GM19099 (cell line): ENCODE measurements at regions not wholly inside any gene's neighbourhood (a gene's known extent, or its start where the extent isn't known, plus 50 kb on each side); places are given as distances from the start of the nearest gene placed in this dataset.

Experiments used
- POLR2A ChIP-seq: IDR thresholded peaks from 3 replicates; pipeline ENCODE4 v1.6.1; 2011; ENCODE audit warnings: low read depth; ENCODE audit not compliant: insufficient read length; ENCODE audit errors: extremely low read depth

GRCh38 chr9:6113819-6114218 is 98.4 kb upstream of the RANBP6 start:
- TF ChIP-seq POLR2A = no peak

- TF ChIP-seq POLR2A = no peak
Measured at GRCh38 chr9:6113312-6113711, 97.9 kb upstream of the RANBP6 start.

GRCh38 chr9:6109986-6110385 is 94.6 kb upstream of the RANBP6 start:
- TF ChIP-seq POLR2A = no peak

GRCh38 chr9:6109571-6109970 is 94.1 kb upstream of the RANBP6 start:
- no peak for TF ChIP-seq POLR2A

GRCh38 chr9:6106711-6107339 is 91.4 kb upstream of the RANBP6 start:
- no peak for TF ChIP-seq POLR2A

GRCh38 chr9:6105738-6106137 is 90.3 kb upstream of the RANBP6 start:
- TF ChIP-seq POLR2A = no peak

- TF ChIP-seq POLR2A = no peak
Measured at GRCh38 chr9:6098431-6098830, 83.0 kb upstream of the RANBP6 start.

GRCh38 chr9:6096821-6097220 is 81.4 kb upstream of the RANBP6 start:
- TF ChIP-seq POLR2A = no peak

GRCh38 chr9:6090277-6091210 is 75.1 kb upstream of the RANBP6 start:
- TF ChIP-seq POLR2A = no peak

GRCh38 chr9:6089300-6089699 is 73.9 kb upstream of the RANBP6 start:
- no peak for TF ChIP-seq POLR2A

GRCh38 chr9:6086006-6086655 is 70.7 kb upstream of the RANBP6 start:
- no peak for TF ChIP-seq POLR2A

- TF ChIP-seq POLR2A = peak; percentile 25
Measured at GRCh38 chr9:6080154-6080716, 64.8 kb upstream of the RANBP6 start.

- TF ChIP-seq POLR2A = no peak
Measured at GRCh38 chr9:6079386-6079785, 64.0 kb upstream of the RANBP6 start.

GRCh38 chr9:6078382-6079105 is 63.1 kb upstream of the RANBP6 start:
- TF ChIP-seq POLR2A = no peak

- TF ChIP-seq POLR2A = no peak
Measured at GRCh38 chr9:6076851-6077250, 61.4 kb upstream of the RANBP6 start.

GRCh38 chr9:6073731-6074130 is 58.3 kb upstream of the RANBP6 start:
- no peak for TF ChIP-seq POLR2A

GRCh38 chr9:6072865-6073264 is 57.4 kb upstream of the RANBP6 start:
- no peak for TF ChIP-seq POLR2A
